GM18507 (cell line): ENCODE measurements at regions not wholly inside any gene's neighbourhood (a gene's known extent, or its start where the extent isn't known, plus 50 kb on each side); places are given as distances from the start of the nearest gene placed in this dataset.
"Not testable (repeated sequence)": the region's sequence is repeated elsewhere in the genome, so short reads cannot be mapped to it uniquely, and the experiment has no call there.

ENCODE experiments used
- DNase-seq: peaks from one replicate; pipeline ENCODE4 v3.0.0; 2011; ENCODE audit warnings: low read depth; ENCODE audit not compliant: insufficient read length; ENCODE audit errors: extremely low spot score
- FAIRE-seq: peaks from 2 replicates; lab custom pipeline; 2011; peaks lifted over from hg19 to GRCh38; lab: Jason Lieb, UNC

- not testable (repeated sequence) for DNase-seq, FAIRE-seq
Observed at GRCh38 chr16:29182940-29183868, 198.4 kb downstream of the LAT start.

DNA sequence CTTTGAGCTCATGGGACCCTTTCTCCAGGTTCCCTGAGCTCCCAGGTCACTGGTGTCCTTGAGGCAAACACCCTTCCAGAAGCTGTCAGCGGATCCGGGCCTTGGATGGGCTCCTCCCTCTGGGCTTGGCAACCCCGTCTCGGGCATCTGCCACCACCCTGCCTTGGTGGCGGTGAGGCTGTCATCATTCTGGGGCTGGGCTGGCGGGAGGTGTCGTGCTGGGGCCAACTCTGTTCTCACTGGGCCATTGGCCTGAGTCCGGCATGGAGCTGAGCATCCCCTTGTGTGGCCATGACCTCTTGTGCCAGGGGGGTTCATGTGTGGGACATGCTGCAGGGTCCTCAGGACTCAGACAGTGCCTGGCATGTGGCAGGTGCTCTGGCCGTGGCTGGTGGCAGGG is 197.6 kb downstream of the LAT start:
- no peak for FAIRE-seq

DNA sequence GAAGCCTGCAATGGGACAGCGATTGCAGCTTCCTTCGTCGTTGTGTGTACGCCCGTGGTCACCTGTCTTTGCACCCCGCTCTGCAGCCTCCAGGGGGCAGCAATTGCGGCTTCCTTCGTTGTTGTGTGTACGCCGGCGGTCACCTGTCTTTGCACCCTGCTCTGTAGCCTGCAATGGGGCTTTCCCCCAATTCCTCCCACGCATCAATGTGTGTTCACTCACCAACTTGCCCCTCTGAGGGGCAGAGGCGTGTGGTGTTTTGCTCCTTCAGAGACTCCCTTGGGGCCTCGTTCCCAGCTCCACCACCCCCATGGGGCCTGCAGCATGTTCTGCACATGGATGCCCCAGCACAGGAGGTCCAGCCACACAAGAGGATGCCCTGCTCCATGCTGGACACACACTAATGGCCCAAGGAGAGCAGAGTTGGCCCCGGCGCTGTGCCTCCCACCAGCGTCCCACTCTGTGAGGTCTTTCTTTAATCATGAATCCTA is 197.1 kb downstream of the LAT start:
- not testable (repeated sequence) for FAIRE-seq

More for the DNA sequence above, 197.6 kb downstream of the LAT start:
- DNase-seq, result no peak

DNA sequence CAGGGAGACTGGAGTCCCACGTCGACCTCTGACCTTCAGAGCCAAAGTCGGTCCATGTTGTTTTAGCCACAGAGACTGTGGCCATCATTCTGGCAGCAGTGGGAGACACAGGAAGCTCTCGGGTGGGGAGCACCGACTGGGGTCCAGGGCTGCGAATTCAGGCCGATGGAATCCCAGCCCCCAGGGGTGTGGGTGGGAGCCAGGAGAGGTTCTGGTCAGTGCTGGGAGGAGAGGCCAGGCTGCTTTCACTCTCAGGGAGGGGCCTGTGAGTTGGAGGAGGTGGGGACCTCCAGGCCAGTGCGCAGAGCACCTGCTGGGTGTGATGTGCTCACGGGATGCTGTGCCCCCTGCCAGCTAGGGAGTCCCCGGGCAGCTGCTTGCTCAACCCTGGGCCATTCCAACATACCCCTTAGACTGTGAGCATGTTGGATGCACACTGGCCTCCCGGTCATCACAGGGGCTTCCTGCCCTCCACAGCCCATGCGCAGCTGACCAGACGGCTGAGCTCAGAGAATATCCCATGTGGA is 196.5 kb downstream of the LAT start:
- DNase-seq, FAIRE-seq: not testable (repeated sequence)

More for the DNA sequence above, 197.1 kb downstream of the LAT start:
- DNase-seq, result not testable (repeated sequence)

GRCh38 chr16:29180206-29180600 is 195.4 kb downstream of the LAT start:
- not testable (repeated sequence) for FAIRE-seq, DNase-seq

DNA sequence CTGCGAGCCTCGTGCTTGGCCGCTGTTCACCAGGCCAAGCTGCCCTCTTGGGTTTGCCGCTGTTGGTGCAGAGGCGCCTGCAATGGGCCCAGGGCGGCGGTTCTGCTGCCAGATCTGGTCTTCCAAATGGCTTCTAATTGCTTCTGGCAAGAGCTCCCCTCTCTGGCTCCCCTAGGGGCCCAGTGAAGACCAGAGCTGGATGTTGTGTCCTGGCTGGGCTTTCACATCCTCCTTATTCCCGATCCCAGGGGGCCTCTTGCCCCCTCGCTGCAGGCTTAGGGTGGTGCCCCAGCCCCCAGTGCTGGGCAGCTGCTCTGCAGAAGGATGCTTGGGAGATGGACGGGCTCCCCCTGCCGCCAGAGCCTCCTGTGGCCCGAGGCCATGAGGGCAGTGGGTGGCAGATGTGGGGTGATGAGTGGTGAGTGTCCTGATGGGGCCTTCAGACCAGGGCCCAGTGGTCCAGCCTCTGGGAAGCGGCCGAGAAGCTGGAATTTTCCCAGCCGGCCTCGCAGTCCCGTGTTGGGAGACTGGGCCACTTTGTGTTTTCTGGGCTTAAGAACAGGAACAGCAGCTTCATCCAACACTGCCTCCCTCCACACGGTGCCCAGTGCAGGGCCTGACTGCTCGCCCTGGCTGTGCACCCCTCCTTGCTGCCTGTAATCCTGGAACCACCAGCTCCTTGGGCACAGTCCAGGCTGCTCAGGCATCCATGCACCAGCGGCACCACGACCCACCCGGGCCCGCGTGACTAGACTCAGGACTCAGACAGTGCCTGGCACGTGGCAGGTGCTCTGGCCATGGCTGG is 194.8 kb downstream of the LAT start:
- not testable (repeated sequence) for DNase-seq, FAIRE-seq

- DNase-seq, FAIRE-seq: not testable (repeated sequence)
Observed at GRCh38 chr16:29177888-29178726, 193.3 kb downstream of the LAT start.

GRCh38 chr16:29177203-29177887 is 192.5 kb downstream of the LAT start:
- FAIRE-seq, result not testable (repeated sequence)

DNA sequence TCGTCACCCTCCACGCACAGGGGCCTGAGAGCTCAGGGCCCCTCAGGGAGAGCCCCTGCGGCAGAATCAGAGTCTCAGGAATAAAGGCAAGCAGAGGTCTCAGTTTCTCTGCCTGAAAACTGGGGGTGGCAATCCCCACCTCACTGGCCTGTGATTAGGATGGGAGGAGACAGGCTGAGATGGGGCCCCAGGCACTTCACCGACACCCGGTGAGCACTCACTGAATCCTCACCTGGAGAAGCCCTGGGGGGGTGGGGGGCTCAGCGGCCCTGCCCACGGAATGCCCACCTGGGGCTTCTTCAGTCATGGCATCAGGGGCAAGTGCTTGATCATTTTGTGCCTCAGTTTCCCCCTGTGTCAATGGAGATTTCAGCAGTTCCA is 192.0 kb downstream of the LAT start:
- DNase-seq, FAIRE-seq: not testable (repeated sequence)

More at GRCh38 chr16:29177203-29177887, 192.5 kb downstream of the LAT start:
- not testable (repeated sequence) for DNase-seq

DNA sequence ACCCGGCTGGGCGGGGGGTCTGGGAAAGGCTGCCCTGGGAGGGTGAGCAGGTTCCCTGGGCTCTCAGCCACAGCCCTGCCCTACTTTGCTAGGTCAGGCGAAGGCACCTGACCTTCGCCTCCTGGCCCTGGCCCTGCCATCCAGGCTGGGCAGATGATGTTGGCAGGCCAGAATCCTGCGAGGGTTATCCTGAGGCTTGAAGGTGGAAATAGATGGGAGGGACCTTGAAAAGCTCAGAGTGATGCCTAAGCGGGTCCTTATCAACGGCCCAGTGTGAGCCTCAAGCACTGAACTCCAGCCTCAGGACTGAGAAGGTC is 191.3 kb downstream of the LAT start:
- not testable (repeated sequence) for FAIRE-seq, DNase-seq

DNA sequence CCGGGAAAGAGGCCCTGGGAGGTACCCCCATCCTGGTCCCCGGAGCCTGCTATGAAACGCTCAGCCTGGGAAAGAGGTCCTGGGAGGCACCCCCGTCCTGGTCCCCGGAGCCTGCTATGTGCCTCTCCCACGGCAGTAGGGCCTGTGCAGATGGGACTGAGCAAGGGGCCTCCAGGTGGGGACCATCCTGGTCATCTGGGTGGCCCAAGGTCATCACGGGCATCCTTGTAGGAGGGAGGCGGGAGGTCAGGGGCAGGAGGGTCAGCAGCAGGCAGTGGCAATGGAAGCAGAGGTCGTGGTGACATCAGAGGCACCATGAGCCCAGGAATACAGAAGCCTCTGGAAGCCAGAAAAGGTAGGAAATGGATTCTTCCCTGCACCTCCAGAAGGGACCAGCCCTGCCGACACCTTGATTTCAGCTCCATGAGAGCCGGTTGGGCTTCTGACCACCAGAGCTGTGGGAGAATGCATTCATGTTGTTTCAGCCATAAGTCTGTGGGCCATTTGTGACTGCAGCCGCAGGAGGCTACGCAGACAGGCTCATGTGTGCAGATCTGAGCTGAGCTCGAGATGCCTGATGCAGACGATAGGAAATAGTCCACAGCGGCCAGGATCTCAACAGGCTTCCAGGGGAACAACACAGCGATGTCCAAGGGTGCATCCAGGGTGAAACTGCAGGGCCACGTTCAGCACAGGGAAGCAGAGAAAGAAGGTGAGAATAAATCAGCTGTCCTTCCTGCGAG is 190.7 kb downstream of the LAT start:
- DNase-seq, FAIRE-seq: not testable (repeated sequence)

DNA sequence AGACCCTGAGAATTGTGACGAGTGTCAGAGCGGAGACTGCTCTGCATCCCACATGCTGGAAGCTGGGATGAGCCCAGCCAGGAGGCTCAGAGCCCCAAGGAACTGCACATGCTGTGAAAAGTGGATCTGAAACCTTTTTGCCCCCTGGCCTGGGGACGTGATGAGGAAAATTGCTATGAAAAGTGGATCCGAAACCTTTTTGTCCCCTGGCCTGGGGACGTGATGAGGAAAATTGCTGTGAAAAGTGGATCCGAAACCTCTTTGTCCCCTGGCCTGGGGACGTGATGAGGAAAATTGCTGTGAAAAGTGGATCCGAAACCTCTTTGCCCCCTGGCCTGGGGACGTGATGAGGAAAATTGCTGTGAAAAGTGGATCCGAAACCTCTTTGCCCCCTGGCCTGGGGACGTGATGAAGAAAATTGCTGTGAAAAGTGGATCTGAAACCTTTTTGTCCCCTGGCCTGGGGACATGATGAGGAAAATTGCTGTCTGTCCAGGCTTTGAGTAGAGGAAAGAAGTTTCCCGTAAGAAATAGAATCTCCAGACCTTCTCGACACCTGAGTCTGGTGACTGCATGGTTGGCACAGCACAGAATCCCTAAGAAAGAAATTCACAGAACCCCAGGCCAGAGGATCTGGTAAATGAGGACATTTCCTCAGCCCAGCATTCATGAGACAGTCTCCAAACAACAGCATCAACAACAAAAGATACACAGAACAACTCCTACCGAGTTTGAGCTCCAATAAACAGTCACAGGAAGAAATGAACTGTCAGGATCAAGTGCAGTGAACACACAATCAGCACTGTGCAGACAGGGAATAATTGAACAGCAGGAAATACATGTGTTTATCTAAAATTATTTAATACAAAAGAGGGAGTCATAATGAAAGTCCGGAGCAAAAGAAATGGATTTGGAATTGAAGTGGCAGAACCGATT is 188.8 kb downstream of the LAT start:
- FAIRE-seq, DNase-seq: not testable (repeated sequence)

- DNase-seq, FAIRE-seq: not testable (repeated sequence)
Observed at GRCh38 chr16:29172098-29172724, 187.4 kb downstream of the LAT start.

DNA sequence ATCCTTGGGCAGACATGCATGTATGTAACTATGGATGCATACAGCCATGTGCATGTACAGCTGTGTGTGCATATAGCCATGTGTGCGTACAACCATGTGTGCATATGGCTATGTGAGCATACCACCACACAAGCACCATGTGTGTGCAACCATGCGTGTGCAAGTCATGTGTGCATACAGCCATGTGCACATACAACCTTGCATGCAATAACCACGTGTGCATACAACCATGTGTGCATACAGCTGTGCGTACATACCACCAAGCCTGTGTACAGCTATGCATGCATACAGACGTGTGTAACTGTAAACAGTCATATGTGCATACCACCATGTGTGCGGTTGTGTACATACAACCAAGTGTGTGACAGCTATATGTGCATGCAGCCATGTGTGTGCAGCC is 186.4 kb downstream of the LAT start:
- not testable (repeated sequence) for DNase-seq, FAIRE-seq

GRCh38 chr16:29170393-29171119 is 185.7 kb downstream of the LAT start:
- not testable (repeated sequence) for DNase-seq, FAIRE-seq
